ENCODE measurements at regions not wholly inside any gene's neighbourhood (a gene's known extent, or its start where the extent isn't known, plus 50 kb on each side); places are given as distances from the start of the nearest gene placed in this dataset.

- H3K36me3 Mint-ChIP-seq = no peaks in the 10 kb centered on the region
- WGBS (ENCODE audit: insufficient coverage) = 29% methylated on average over 4 of the region's 4 CpGs
- Histone ChIP-seq H3K36me3 (ENCODE audit: control insufficient read depth, insufficient read depth, low read length) (no peaks in the 10 kb centered on the region), H3K9me3 (ENCODE audit: control insufficient read depth, insufficient read depth, low read length) (no peaks in the 10 kb centered on the region), H3K27me3 (ENCODE audit: control insufficient read depth, insufficient read depth, low read length) (no peaks in the 10 kb centered on the region), H3K4me3 (ENCODE audit: low read length) (no peak overlapping the region), H3K4me1 (ENCODE audit: control insufficient read depth, insufficient read depth, low read length) (peaks cover 82% of the 10 kb centered on the region), H3K27ac (ENCODE audit: low read length) (peak overlapping the region; percentile 97)
- no peaks in the 10 kb centered on the region for H3K27me3 Mint-ChIP-seq (ENCODE audit: low read depth in 2 of 2)
- DNase-seq (peak in 1 of 2 donors; percentile 56), ATAC-seq (peak in 2 of 3 donors; percentile 7 to 20)
- peaks cover 0 to 4% of the 10 kb centered on the region in 2 donors for H3K9me3 Mint-ChIP-seq
- peaks cover 79 to 83% of the 10 kb centered on the region in 2 donors for H3K4me1 Mint-ChIP-seq
- H3K27ac Mint-ChIP-seq = peak overlapping the region; percentile 97 to 99
- H3K4me3 Mint-ChIP-seq = peak overlapping the region; percentile 79
- intact Hi-C loops (cut with micrococcal nuclease) = no loop called here
- TF ChIP-seq CTCF (IDR thresholded peaks at IDR 0.05) = no peak
Observed at GRCh38 chr3:46107682-46108081, 80.4 kb upstream of the XCR1 start.

- no peaks in the 10 kb centered on the region for H3K36me3 ChIP-seq (ENCODE audit: control insufficient read depth, insufficient read depth, low read length)
- H3K27me3 Mint-ChIP-seq (ENCODE audit: low read depth in 2 of 2) = no peaks in the 10 kb centered on the region
- intact Hi-C loops (cut with micrococcal nuclease) = no loop called here
- no peak overlapping the region for H3K4me3 ChIP-seq (ENCODE audit: low read length)
- peaks cover 77% of the 10 kb centered on the region for H3K4me1 ChIP-seq (ENCODE audit: control insufficient read depth, insufficient read depth, low read length)
- TF ChIP-seq CTCF (IDR thresholded peaks at IDR 0.05) = no peak
- H3K27ac ChIP-seq (ENCODE audit: low read length) = peak overlapping the region; percentile 39
- ATAC-seq = no peak
- H3K36me3 Mint-ChIP-seq = peaks cover 18% of the 10 kb centered on the region
- peak overlapping the region; percentile 25 to 99 for H3K27ac Mint-ChIP-seq
- no peaks in the 10 kb centered on the region for H3K27me3 ChIP-seq (ENCODE audit: control insufficient read depth, insufficient read depth, low read length)
- H3K4me3 Mint-ChIP-seq = peak overlapping the region; percentile 0
- DNase-seq = no peak
- H3K9me3 Mint-ChIP-seq = peaks cover 2 to 4% of the 10 kb centered on the region in 2 donors
- H3K4me1 Mint-ChIP-seq = peaks cover 75 to 84% of the 10 kb centered on the region in 2 donors
- H3K9me3 ChIP-seq (ENCODE audit: control insufficient read depth, insufficient read depth, low read length) = no peaks in the 10 kb centered on the region
- WGBS (ENCODE audit: insufficient coverage) = 45% methylated on average over 4 of the region's 4 CpGs
Observed at GRCh38 chr3:46105306-46105919, 78.1 kb upstream of the XCR1 start.

DNA sequence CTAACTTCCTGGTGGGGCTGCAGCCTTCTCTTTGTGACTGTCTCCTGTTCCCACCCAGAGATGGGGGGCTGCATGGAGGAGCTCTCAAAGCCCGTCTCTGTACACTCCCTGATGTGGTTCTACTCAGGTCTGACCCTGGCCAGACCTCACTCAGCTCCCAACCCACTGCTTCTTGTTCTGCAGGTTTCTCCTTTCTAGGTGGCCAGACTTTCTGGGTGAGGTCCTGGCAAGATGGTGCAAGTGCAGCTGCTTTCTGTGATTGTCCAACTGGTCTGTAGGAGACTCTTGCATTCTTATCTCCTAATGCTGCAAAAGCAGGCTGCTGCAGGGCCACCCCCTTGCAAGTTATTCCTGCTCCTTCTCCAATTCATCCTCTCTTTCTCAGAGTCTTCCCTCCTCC is 77.4 kb upstream of the XCR1 start:
- DNase-seq (no peak), ATAC-seq (no peak)
- no peaks in the 10 kb centered on the region for H3K9me3 ChIP-seq (ENCODE audit: control insufficient read depth, insufficient read depth, low read length)
- peak overlapping the region; percentile 39 for H3K27ac ChIP-seq (ENCODE audit: low read length)
- intact Hi-C loops (cut with micrococcal nuclease) = no loop called here
- TF ChIP-seq CTCF (IDR thresholded peaks at IDR 0.05) = no peak
- Mint-ChIP-seq H3K9me3 (peaks cover 2 to 4% of the 10 kb centered on the region in 2 donors), H3K27me3 (ENCODE audit: low read depth in 2 of 2) (no peaks in the 10 kb centered on the region), H3K4me1 (peaks cover 70 to 79% of the 10 kb centered on the region in 2 donors), H3K36me3 (peaks cover 18% of the 10 kb centered on the region), H3K27ac (peak overlapping the region; percentile 25 to 99), H3K4me3 (no peak overlapping the region)
- no peaks in the 10 kb centered on the region for H3K27me3 ChIP-seq (ENCODE audit: control insufficient read depth, insufficient read depth, low read length)
- 69% methylated on average over 1 of the region's 1 CpG for WGBS (ENCODE audit: insufficient coverage)
- H3K36me3 ChIP-seq (ENCODE audit: control insufficient read depth, insufficient read depth, low read length) = no peaks in the 10 kb centered on the region
- H3K4me3 ChIP-seq (ENCODE audit: low read length) = no peak overlapping the region
- peaks cover 82% of the 10 kb centered on the region for H3K4me1 ChIP-seq (ENCODE audit: control insufficient read depth, insufficient read depth, low read length)

DNA sequence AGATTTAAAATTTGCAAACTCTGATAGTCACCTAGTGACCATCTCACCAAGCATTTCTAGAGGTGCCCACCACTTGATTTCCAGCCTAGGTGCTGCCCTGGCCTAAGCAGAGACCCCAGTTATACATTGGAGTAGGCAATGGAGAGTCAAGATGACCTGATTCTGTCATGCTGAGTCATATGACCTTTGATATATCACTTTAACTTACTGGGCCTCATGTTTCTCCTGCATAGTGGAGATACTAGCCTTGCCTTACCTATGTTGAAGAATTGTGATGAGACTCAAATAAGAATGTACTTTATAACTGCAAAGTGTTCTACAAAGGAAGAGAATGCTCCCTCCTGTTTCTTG is 75.5 kb upstream of the XCR1 start:
- Mint-ChIP-seq H3K27me3 (ENCODE audit: low read depth in 2 of 2) (no peaks in the 10 kb centered on the region), H3K9me3 (peaks cover 0 to 2% of the 10 kb centered on the region in 2 donors), H3K4me3 (no peak overlapping the region), H3K36me3 (peaks cover 18% of the 10 kb centered on the region), H3K27ac (peak overlapping the region in 1 of 2 donors; percentile 75), H3K4me1 (peaks cover 70 to 79% of the 10 kb centered on the region in 2 donors)
- DNase-seq (no peak), ATAC-seq (peak in 1 of 3 donors; percentile 16)
- intact Hi-C loops (cut with micrococcal nuclease) = no loop called here
- Histone ChIP-seq H3K4me1 (ENCODE audit: control insufficient read depth, insufficient read depth, low read length) (peaks cover 79% of the 10 kb centered on the region), H3K27ac (ENCODE audit: low read length) (no peak overlapping the region), H3K4me3 (ENCODE audit: low read length) (no peak overlapping the region), H3K27me3 (ENCODE audit: control insufficient read depth, insufficient read depth, low read length) (no peaks in the 10 kb centered on the region), H3K36me3 (ENCODE audit: control insufficient read depth, insufficient read depth, low read length) (no peaks in the 10 kb centered on the region), H3K9me3 (ENCODE audit: control insufficient read depth, insufficient read depth, low read length) (no peaks in the 10 kb centered on the region)
- TF ChIP-seq CTCF (IDR thresholded peaks at IDR 0.05) = no peak
